H7 (cell line): ENCODE measurements at regions not wholly inside any gene's neighbourhood (a gene's known extent, or its start where the extent isn't known, plus 50 kb on each side); places are given as distances from the start of the nearest gene placed in this dataset.
"Not testable (repeated sequence)": the region's sequence is repeated elsewhere in the genome, so short reads cannot be mapped to it uniquely, and the experiment has no call there.

ENCODE experiments used
- DNase-seq: peaks from one replicate; pipeline ENCODE4 v3.0.0; 2012
- H3K27me3 ChIP-seq: 2 replicates; pipeline ENCODE4 v1.6.0; 2011; ENCODE audit warnings: mild to moderate bottlenecking, low read length; ENCODE audit not compliant: control insufficient read depth, insufficient read depth
- H3K36me3 ChIP-seq: replicated peaks from 2 replicates; pipeline ENCODE4 v1.5.1; 2011; ENCODE audit warnings: low read length; ENCODE audit not compliant: control insufficient read depth, insufficient read depth
- H3K4me3 ChIP-seq: 2 replicates; pipeline ENCODE4 v1.5.1; 2011; ENCODE audit warnings: low read depth, mild to moderate bottlenecking, control low read depth, low read length, moderate library complexity; ENCODE audit not compliant: insufficient read depth

DNA sequence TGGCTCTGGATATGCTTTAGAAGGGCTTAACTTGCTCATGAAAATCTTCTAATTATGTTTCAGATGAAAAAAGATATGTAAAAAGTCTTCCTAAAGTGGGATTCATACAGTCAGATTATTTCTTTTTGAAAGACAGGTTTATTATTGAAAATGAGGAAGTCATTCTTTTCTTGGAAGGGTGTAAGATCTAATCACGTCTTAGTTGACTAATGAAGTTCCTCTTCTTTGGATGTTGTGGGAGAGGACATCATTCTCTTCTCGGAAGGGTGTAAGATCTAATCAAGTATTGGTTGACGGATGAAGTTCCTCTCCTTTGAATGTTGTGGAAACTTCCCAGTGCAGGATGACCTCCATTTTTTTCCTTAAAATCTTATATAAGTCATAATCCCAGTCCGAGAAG lies 74.9 kb downstream of the ALG10 start:
- Histone ChIP-seq H3K4me3 (no peak overlapping the region), H3K27me3 (no peaks in the 10 kb centered on the region), H3K36me3 (no peaks in the 10 kb centered on the region)
- no peak for DNase-seq

DNA sequence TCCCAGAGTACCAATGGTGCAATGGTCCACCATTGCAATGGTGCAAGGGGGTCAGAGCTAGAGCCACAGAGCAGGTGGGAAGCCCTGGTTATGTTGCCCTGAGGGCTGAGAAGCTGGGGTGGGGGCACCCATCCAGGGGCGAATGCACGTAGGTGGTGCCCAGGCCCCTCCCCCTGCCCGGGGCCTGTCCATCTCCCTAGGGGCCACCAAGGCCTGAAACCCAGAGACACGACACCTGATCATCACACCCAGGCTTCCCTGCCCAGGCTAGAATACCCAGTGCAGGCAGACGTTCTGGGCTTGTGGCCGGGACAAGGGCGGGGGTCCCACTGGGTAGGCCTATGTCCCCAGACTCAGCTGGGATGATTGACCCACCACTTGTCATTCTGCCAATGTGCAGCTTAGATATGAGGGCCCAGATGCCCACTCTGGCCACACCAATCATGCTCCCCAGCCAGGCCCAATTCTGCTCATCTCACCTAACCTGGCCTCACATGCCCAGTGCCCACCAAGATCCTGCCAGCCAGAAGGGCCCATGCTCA lies 83.2 kb downstream of the ALG10 start:
- Histone ChIP-seq H3K36me3 (no peaks in the 10 kb centered on the region), H3K4me3 (no peak overlapping the region), H3K27me3 (no peaks in the 10 kb centered on the region)
- DNase-seq: no peak

DNA sequence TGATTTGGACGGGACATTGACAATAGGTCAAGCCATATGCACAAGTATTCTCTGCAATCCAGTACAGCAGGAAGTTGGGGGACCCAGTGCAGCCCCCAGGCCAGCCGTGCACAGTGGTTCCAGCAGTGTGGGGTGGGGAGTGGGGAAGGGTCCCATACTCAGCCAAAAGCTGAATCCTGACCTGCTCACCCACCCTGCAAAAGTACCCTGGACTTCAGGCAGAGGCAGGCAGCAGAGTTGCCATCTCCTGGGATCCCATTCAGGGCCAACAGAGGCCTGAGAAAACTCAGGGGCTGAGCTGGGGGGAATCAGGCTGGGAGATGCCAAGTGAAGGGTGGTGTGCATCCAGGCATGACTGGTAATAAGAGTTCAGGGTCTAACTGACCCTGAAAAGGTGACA lies 83.9 kb downstream of the ALG10 start:
- H3K4me3 ChIP-seq: no peak overlapping the region
- no peaks in the 10 kb centered on the region for H3K36me3 ChIP-seq
- H3K27me3 ChIP-seq: no peaks in the 10 kb centered on the region
- no peak for DNase-seq

DNA sequence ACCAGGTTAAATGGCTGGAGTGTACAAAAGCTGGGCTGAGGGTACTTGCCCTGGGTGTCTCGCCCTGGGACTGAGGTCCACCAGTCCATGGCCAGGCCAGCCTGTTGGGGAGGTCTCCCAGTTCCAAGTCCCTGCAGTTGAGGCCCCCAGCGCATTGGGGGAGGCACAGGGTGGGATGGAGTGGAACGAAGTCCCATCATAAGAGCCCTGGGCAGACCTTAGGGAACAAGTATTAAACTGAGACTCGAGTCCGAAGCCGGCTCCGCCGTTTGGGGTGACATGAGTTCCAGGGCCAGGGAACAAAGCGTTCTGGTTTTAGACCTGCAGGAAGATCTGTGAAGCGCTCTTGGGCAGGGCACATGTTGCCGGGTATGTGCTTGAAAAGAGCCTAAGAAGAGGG lies 84.7 kb downstream of the ALG10 start:
- H3K36me3 ChIP-seq: no peaks in the 10 kb centered on the region
- H3K4me3 ChIP-seq: no peak overlapping the region
- H3K27me3 ChIP-seq: no peaks in the 10 kb centered on the region
- DNase-seq: no peak

DNA sequence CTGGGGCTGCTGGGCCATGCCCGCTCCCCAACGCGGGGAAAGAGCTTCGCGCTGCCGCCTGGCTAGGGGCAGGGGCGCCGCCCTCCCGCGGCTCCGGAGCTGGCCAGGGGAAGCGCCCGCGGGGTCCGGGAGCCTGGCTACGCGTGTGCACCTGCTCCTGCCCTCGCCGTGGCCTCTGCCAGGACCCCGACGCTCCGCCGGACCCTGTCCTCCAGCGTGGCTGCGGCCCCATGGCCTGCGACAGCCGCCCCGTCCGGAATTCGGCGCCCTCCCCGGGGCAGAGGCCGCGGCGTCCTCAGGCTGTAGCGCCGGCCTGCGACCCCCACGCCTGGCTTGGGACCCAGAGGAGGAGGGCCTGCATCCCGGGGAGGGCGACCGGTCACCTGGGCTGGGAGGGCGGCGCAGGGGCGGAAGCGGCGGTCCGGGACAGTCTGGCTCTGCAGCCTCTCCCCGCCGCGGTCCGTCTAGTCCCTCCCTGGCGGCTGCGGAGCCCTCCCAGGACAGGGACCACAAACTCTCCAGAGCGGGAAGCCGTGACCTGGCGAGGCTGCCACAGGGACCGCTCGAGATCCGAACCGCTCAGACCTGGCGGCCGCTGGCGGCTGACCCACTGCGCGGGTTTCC lies 85.6 kb downstream of the ALG10 start:
- Histone ChIP-seq H3K36me3 (no peaks in the 10 kb centered on the region), H3K27me3 (no peaks in the 10 kb centered on the region), H3K4me3 (no peak overlapping the region)
- no peak for DNase-seq

DNA sequence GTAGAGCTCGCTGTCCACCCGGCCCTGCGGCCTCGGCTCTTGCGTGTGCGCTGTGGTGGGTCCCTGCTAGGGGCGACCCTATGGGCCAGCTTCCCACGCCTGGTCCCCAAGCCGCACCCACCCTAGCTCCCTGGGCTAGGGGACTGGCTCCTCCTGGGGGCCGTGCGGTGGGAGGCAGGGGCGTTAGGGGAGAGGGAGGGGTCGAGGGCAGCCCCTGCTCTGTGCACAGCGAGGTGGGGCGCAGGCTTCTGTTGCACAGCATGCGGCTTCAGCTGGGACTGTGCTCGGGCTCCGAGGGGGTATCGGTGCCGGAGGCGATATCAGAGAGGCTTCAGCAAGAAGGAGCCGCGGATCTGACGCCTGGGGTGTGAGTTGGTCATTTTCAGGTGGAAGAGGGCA lies 86.1 kb downstream of the ALG10 start:
- no peaks in the 10 kb centered on the region for H3K36me3 ChIP-seq
- no peak overlapping the region for H3K4me3 ChIP-seq
- no peak for DNase-seq
- no peaks in the 10 kb centered on the region for H3K27me3 ChIP-seq

DNA sequence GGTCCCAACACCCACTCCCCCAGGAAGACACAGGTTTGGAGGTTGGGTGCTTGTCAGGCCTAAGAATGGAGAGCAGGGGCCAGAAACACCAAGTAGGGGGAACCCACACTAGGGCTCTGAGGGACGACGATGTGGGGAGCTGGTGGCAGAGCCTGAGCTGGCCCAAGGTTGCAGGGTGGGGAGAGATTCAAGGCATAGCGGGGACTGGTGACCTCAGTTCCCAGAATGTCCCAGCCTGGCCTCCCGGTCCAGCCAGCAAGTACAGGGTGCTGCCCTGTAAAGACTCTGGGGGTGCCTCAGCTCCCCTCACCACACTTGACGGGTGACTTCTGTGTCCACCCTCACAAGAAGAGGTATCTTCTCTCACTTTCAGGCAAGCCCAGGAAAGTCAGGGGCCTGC lies 86.7 kb downstream of the ALG10 start:
- Histone ChIP-seq H3K36me3 (no peaks in the 10 kb centered on the region), H3K4me3 (no peak overlapping the region), H3K27me3 (no peaks in the 10 kb centered on the region)
- DNase-seq: no peak

DNA sequence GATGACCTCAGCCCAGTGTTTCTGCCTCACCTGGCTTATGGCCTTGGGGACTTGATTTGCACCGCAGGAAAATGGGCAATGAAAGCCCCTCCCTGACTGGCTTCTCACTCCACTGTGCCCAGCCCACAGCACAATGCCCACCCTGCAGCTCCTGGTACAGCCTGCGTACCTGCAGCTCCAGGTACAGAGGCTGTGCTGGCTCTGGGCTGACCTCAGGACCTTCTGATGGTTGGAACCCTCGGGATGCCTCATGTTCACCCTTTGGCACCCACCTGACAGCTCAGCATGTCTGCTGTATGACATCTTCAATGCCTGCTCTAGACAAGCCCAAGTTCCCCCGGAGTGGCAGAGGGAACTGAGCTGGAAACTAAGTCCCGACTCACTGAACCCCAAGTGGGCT lies 87.1 kb downstream of the ALG10 start:
- Histone ChIP-seq H3K27me3 (no peaks in the 10 kb centered on the region), H3K4me3 (no peak overlapping the region), H3K36me3 (no peaks in the 10 kb centered on the region)
- DNase-seq: no peak

DNA sequence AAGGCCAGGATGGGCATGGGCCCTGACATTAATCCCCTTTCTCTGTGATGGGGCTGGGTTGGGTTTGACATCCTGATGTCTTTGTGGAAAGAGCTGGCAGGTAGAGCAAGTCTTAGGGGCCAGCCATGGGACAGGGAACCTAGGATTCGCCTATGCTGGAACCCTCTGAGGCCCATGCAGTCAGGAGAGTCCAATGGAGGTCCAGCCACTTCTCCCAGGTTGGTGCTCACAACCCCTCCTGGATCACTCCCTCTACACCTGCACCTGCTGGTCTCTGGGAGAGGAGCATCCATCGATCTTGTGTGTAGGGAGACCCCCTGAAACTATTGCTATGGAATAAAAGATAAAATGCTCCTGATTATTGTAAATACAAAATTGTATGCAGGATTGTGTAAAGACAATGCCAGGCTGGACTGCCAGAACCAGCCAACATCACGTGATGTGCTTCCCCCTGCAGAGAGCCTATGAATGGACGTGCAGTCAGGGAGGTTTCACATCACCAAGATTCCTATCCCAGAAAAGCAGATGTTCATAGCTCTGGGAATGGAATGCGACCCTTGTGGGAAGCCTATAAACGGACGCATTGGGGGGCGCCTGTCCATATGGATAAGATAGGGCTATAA lies 87.7 kb downstream of the ALG10 start:
- not testable (repeated sequence) for H3K36me3 ChIP-seq, DNase-seq, H3K27me3 ChIP-seq, H3K4me3 ChIP-seq

DNA sequence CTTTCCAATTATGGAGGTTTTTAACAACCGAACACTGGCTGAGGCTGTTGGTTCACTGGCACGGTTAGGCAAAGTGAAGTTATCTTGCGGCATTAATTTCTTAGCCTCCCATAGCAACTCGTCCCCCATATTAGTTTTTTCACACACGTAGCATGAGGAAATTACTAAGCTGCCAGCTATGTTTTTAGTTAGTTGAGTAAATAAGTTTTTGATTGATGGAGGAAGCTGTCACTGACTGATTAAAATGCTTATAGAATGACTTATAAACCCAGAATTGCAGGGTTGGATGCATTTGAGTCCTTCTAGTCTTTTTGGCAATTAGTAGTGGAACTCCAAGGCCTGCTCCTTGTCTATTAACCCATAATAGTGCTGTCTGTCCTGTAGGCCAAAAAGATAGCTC lies 97.1 kb downstream of the ALG10 start:
- no peak for DNase-seq
- Histone ChIP-seq H3K36me3 (no peaks in the 10 kb centered on the region), H3K27me3 (no peaks in the 10 kb centered on the region)

DNA sequence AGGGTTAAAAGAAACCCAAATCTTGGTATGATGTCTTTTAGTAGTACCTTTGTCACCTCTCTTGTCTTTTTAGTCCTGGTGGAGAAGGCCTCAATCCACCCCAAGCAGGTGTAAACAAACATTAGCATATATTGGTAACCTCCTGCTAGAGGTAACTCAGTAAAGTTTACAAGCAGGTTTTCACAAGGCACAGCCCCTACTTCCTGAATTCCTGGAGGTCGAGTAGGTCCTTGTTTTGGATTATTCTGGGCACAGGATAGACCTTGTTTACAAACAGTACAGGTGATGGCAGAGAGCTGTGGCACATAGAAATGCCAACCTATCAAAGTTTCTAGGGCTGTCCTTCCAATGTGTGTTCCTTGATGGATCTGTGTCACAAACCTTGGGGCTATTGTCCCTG lies 99.1 kb downstream of the ALG10 start:
- no peak for DNase-seq
- Histone ChIP-seq H3K27me3 (no peaks in the 10 kb centered on the region), H3K36me3 (no peaks in the 10 kb centered on the region), H3K4me3 (no peak overlapping the region)

More for the DNA sequence above, 97.1 kb downstream of the ALG10 start:
- H3K4me3 ChIP-seq: no peak overlapping the region

DNA sequence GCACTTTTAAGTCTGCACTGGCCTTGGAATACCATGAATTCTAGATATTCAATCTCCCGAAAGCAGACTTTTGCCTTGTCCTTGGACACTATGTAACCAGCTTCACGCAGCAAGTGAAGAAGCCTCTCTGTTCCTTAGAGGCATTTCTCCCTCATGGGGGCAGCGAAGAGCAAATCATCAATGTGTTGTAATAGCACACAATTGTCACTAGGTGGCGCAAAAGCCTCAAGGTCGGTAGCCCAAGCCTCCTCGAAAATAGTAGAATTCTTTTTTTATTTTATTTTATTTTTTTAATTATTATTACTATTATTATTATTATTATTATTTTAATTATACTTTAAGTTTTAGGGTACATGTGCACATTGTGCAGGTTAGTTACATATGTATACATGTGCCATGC lies 100.8 kb downstream of the ALG10 start:
- DNase-seq: peak; percentile 37

DNA sequence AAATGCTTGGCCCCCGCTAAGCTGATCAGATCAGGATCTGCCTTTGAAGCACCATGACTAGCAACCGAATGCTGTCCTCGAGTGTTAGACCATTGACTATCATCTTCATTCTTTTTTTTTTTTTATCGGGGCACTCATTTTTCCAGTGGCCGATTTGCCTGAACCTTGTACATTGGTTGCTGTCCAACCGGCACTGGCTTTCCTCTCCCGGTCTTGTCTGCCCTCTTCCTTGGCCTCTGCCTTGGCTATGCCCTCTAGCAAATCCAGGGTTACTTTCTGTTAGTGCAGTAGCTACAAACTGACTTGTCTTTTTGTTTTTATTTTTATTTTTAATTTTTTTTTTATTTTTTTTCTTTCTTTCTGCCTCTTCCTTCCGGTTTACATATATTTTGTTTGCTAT lies 102.3 kb downstream of the ALG10 start:
- H3K36me3 ChIP-seq: no peaks in the 10 kb centered on the region
- no peak overlapping the region for H3K4me3 ChIP-seq
- no peak for DNase-seq
- H3K27me3 ChIP-seq: no peaks in the 10 kb centered on the region

More for the DNA sequence above, 100.8 kb downstream of the ALG10 start:
- H3K36me3 ChIP-seq, H3K4me3 ChIP-seq, H3K27me3 ChIP-seq: not testable (repeated sequence)

DNA sequence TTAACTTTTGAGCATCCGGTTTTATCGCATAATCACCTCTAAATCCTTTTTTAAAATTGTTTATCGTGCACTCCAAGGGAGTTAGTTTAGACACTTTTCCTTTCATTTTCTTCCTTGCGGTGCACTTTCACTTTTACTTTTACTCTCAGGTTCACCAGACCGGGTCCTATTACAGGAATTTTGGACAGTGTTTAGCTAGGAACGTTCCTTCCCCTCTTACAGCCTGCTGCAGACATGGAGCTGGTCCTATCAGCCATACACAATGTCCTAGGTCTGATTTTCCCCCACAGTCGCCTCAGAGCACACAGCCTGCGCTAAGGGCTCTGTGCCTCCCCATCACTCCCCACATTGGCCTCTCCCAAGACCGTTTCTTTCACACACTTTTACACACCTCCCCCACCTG lies 103.9 kb downstream of the ALG10 start:
- DNase-seq: no peak
- H3K27me3 ChIP-seq: no peaks in the 10 kb centered on the region
- H3K36me3 ChIP-seq: no peaks in the 10 kb centered on the region
- no peak overlapping the region for H3K4me3 ChIP-seq

DNA sequence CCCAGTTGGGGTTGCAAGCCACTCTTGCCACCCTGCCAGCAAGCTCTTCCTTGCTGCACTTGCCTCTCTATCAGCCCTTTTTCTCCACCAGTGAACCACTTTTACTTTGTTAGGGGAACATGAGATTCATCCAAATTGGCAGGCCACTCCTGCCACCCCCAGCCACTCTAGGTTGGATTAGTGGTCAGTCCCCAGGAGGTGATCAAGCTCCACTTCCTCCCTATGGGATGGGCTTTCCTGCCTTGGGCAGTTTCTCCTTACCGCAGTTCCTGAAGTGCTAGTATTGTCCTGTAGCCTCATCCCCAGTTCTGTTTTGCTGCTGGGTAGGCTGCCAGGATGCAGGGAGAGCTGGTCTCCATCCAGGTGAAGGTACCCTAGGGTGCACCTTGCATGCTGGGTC lies 104.5 kb downstream of the ALG10 start:
- Histone ChIP-seq H3K27me3 (no peaks in the 10 kb centered on the region), H3K36me3 (no peaks in the 10 kb centered on the region), H3K4me3 (no peak overlapping the region)
- DNase-seq: no peak
